Right atrium auricular region (tissue), 2 donors: ENCODE measurements at regions not wholly inside any gene's neighbourhood (a gene's known extent, or its start where the extent isn't known, plus 50 kb on each side); places are given as distances from the start of the nearest gene placed in this dataset.

Experiments used
- DNase-seq: peaks from one replicate; pipeline ENCODE4 v3.0.0-alpha.2; 2019; ENCODE audit warnings: low spot score
- H3K27ac ChIP-seq, 2 donors: fragments of 200-600 bp; sonication (generic); 1 replicate in 1 of 2; 2 replicates in 1 of 2; pipeline ENCODE4 v1.5.1; 2016 to 2019
- H3K27me3 ChIP-seq, 2 donors: fragments of 200-600 bp; sonication (generic); one replicate each; pipeline versions ENCODE4 v1.5.1 to v1.6.0; 2017 to 2019
- H3K36me3 ChIP-seq: fragments of 200-600 bp; sonication (generic); one replicate; pipeline ENCODE4 v1.5.1; 2016
- H3K4me1 ChIP-seq, 2 donors: fragments of 200-600 bp; sonication (generic); one replicate each; pipeline versions ENCODE4 v1.5.1 to v1.6.0; 2017 to 2019
- H3K4me3 ChIP-seq, 2 donors: fragments of 200-600 bp; sonication (generic); 1 replicate in 1 of 2; 2 replicates in 1 of 2; pipeline ENCODE4 v1.5.1; 2017 to 2019; ENCODE audit warnings: mild to moderate bottlenecking in 1 of 2, moderate library complexity in 1 of 2
- H3K9me3 ChIP-seq, 2 donors: fragments of 200-600 bp; sonication (generic); one replicate each; pipeline ENCODE4 v1.5.1; 2019
- CTCF ChIP-seq, 2 donors: fragments of 200-600 bp; sonication (generic); IDR thresholded peaks; one replicate each; pipeline ENCODE4 v1.5.1; 2019; ENCODE audit warnings: antibody characterized with exemption in 2 of 2

- no peak for TF ChIP-seq CTCF (IDR thresholded peaks at IDR 0.05)
- Histone ChIP-seq H3K27me3 (no peaks in the 10 kb centered on the region), H3K36me3 (no peaks in the 10 kb centered on the region), H3K27ac (no peak overlapping the region), H3K9me3 (no peaks in the 10 kb centered on the region), H3K4me3 (no peak overlapping the region), H3K4me1 (peaks cover 0 to 18% of the 10 kb centered on the region in 2 donors)
- no peak for DNase-seq
Measured at GRCh38 chr1:201598973-201599372, 60.0 kb downstream of the NAV1 start.

- no peak overlapping the region for H3K27ac ChIP-seq
- H3K4me3 ChIP-seq = no peak overlapping the region
- peaks cover 0 to 15% of the 10 kb centered on the region in 2 donors for H3K4me1 ChIP-seq
- no peaks in the 10 kb centered on the region for H3K36me3 ChIP-seq
- DNase-seq = no peak
- H3K27me3 ChIP-seq = no peaks in the 10 kb centered on the region
- no peak for TF ChIP-seq CTCF (IDR thresholded peaks at IDR 0.05)
- H3K9me3 ChIP-seq = no peaks in the 10 kb centered on the region
Measured at GRCh38 chr1:201599548-201599947, 60.6 kb downstream of the NAV1 start.

GRCh38 chr1:201602413-201603265 is 63.7 kb downstream of the NAV1 start:
- H3K4me3 ChIP-seq = no peak overlapping the region
- H3K9me3 ChIP-seq = no peaks in the 10 kb centered on the region
- TF ChIP-seq CTCF (IDR thresholded peaks at IDR 0.05) = no peak
- peaks cover 0 to 33% of the 10 kb centered on the region in 2 donors for H3K4me1 ChIP-seq
- H3K27me3 ChIP-seq = no peaks in the 10 kb centered on the region
- no peaks in the 10 kb centered on the region for H3K36me3 ChIP-seq
- DNase-seq = peak; percentile 65
- H3K27ac ChIP-seq = peak overlapping the region in 1 of 2 donors; percentile 19

- Histone ChIP-seq H3K27ac (no peak overlapping the region), H3K27me3 (no peaks in the 10 kb centered on the region), H3K36me3 (no peaks in the 10 kb centered on the region), H3K4me1 (peaks cover 0 to 35% of the 10 kb centered on the region in 2 donors), H3K4me3 (no peak overlapping the region), H3K9me3 (no peaks in the 10 kb centered on the region)
- TF ChIP-seq CTCF (IDR thresholded peaks at IDR 0.05) = no peak
- DNase-seq = no peak
Measured at GRCh38 chr1:201603613-201604232, 64.8 kb downstream of the NAV1 start.

- H3K4me3 ChIP-seq = no peak overlapping the region
- H3K9me3 ChIP-seq = no peaks in the 10 kb centered on the region
- no peak overlapping the region for H3K27ac ChIP-seq
- no peaks in the 10 kb centered on the region for H3K36me3 ChIP-seq
- no peak for TF ChIP-seq CTCF (IDR thresholded peaks at IDR 0.05)
- DNase-seq = no peak
- H3K27me3 ChIP-seq = no peaks in the 10 kb centered on the region
- peaks cover 0 to 41% of the 10 kb centered on the region in 2 donors for H3K4me1 ChIP-seq
Measured at GRCh38 chr1:201605385-201606010, 66.6 kb downstream of the NAV1 start.
